CD4-positive, CD25-positive, alpha-beta regulatory T cell (primary cell): ENCODE measurements at regions not wholly inside any gene's neighbourhood (a gene's known extent, or its start where the extent isn't known, plus 50 kb on each side); places are given as distances from the start of the nearest gene placed in this dataset.

ENCODE experiments used
- ATAC-seq, 2 donors: fragments of 150-1000 bp; cut with Tn5 transposase; one replicate each; pipeline ENCODE4 v1.10.0; 2021; ENCODE audit warnings: low read depth in 2 of 2, moderate number of reproducible peaks in 2 of 2, moderate library complexity in 1 of 2
- DNase-seq, 3 donors: peaks; one replicate each; pipeline versions ENCODE4 v3.0.0 to v3.0.0-alpha.2; 2012 to 2022; ENCODE audit warnings: mixed read lengths in 1 of 3
- H3K27ac ChIP-seq: one replicate; pipeline ENCODE4 v1.7.0; 2013; ENCODE audit warnings: mild to moderate bottlenecking, low read length; ENCODE audit not compliant: insufficient read depth, poor library complexity, severe bottlenecking
- H3K27me3 ChIP-seq: one replicate; pipeline ENCODE4 v1.7.0; 2013; ENCODE audit warnings: low read length; ENCODE audit not compliant: control insufficient read depth, insufficient read depth
- H3K36me3 ChIP-seq: one replicate; pipeline ENCODE4 v1.7.0; 2013; ENCODE audit warnings: mild to moderate bottlenecking, low read length, moderate library complexity; ENCODE audit not compliant: control insufficient read depth, insufficient read depth
- H3K4me1 ChIP-seq: 2 replicates; pipeline ENCODE4 v1.7.0; 2013; ENCODE audit warnings: mild to moderate bottlenecking, low read length; ENCODE audit not compliant: insufficient read depth, control insufficient read depth, poor library complexity, severe bottlenecking
- H3K4me3 ChIP-seq: one replicate; pipeline ENCODE4 v1.7.0; 2013; ENCODE audit warnings: low read depth, mild to moderate bottlenecking, low read length, moderate library complexity
- H3K9me3 ChIP-seq, 2 experiments: 1 replicate in 1 of 2; 2 replicates in 1 of 2; pipeline ENCODE4 v1.7.0; 2013; ENCODE audit warnings: low read length in 2 of 2, mild to moderate bottlenecking in 1 of 2, moderate library complexity in 1 of 2; ENCODE audit not compliant: control insufficient read depth in 2 of 2
- H3K27ac Mint-ChIP-seq, 3 donors: one replicate each; pipeline ENCODE4 v1.8.0; 2020 to 2022; ENCODE audit warnings: mild to moderate bottlenecking in 3 of 3, mixed read lengths in 3 of 3, moderate library complexity in 2 of 3
- H3K27me3 Mint-ChIP-seq: one replicate; pipeline ENCODE4 v1.8.0; 2022; ENCODE audit warnings: mild to moderate bottlenecking, mixed read lengths
- H3K36me3 Mint-ChIP-seq: one replicate; pipeline ENCODE4 v1.8.0; 2020; ENCODE audit warnings: mixed read lengths
- H3K4me1 Mint-ChIP-seq, 4 donors: one replicate each; pipeline ENCODE4 v1.8.0; 2020 to 2022; ENCODE audit warnings: mixed read lengths in 4 of 4, mild to moderate bottlenecking in 1 of 4
- H3K4me3 Mint-ChIP-seq, 4 donors: one replicate each; pipeline ENCODE4 v1.8.0; 2020 to 2022; ENCODE audit warnings: mild to moderate bottlenecking in 4 of 4, mixed read lengths in 4 of 4, moderate library complexity in 3 of 4
- H3K9me3 Mint-ChIP-seq, 7 donors: one replicate each; pipeline ENCODE4 v1.8.0; 2020 to 2022; ENCODE audit warnings: mixed read lengths in 7 of 7, mild to moderate bottlenecking in 3 of 7, moderate library complexity in 2 of 7

DNA sequence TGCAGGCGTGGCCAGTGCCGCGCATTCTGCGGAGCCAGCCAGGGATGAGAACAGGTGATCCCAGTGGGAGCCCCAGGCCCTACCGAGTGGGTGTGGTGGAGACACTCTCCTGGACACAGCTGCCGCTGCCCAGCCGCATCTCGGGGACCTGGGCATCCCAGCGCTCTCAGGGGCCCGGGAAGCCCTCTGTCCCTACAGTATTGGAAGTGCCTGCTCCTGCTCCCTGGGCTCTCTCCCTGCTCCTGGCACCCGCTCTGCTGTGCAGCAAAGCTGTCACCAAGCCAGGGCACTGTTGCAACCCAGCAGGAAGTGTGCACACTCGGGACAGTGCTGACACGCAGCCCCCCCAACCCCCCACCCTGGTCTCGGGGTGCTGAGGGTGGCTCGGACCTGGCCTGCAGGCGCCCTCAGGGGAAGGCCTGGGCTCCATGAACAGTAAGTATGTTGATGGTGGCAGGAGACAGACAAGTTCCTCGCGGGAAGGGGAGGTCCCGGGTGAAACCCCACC lies 1177.4 kb upstream of the GBE1 start:
- Mint-ChIP-seq H3K27me3 (no peaks in the 10 kb centered on the region), H3K27ac (no peak overlapping the region), H3K36me3 (no peaks in the 10 kb centered on the region), H3K4me1 (no peaks in the 10 kb centered on the region), H3K4me3 (no peak overlapping the region), H3K9me3 (peaks cover 0 to 2% (median 0%) of the 10 kb centered on the region in 7 donors)
- Histone ChIP-seq H3K4me3 (no peak overlapping the region), H3K27me3 (no peaks in the 10 kb centered on the region), H3K36me3 (no peaks in the 10 kb centered on the region), H3K4me1 (no peaks in the 10 kb centered on the region), H3K27ac (no peak overlapping the region), H3K9me3 (peaks cover 2 to 15% of the 10 kb centered on the region in 2 experiments)
- peak in 1 of 2 donors; percentile 12 for ATAC-seq
- DNase-seq, result no peak

GRCh38 chr3:82927309-82928253 lies 1166.1 kb upstream of the GBE1 start:
- Histone ChIP-seq H3K27me3 (no peaks in the 10 kb centered on the region), H3K27ac (no peak overlapping the region), H3K4me3 (no peak overlapping the region), H3K36me3 (no peaks in the 10 kb centered on the region), H3K9me3 (no peaks in the 10 kb centered on the region), H3K4me1 (no peaks in the 10 kb centered on the region)
- Mint-ChIP-seq H3K36me3 (no peaks in the 10 kb centered on the region), H3K27me3 (no peaks in the 10 kb centered on the region), H3K9me3 (peaks cover 0 to 8% (median 5%) of the 10 kb centered on the region in 7 donors), H3K4me1 (no peaks in the 10 kb centered on the region), H3K4me3 (no peak overlapping the region), H3K27ac (peak overlapping the region in 1 of 3 donors; percentile 26)
- DNase-seq (no peak), ATAC-seq (no peak)

DNA sequence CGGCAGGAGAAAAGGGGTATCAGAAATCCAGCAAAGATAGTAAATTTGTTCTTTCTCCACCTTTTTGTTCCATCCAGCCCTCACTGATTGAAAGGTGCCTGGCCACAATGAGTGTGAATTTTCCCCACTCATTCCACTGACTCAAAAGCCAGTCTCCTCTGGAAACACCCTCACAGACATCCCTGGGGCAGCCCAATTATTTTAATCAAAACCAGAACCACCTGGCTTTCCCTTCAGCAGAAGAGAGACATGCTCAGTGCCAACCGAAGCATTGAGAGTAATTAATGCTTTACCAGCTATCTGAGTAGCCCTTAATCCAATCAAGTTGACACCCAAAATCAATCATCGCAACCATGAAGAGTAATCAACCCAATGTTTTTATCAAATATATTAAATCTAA lies 1129.6 kb upstream of the GBE1 start:
- H3K4me3 Mint-ChIP-seq, result no peak overlapping the region
- ATAC-seq, result no peak

DNA sequence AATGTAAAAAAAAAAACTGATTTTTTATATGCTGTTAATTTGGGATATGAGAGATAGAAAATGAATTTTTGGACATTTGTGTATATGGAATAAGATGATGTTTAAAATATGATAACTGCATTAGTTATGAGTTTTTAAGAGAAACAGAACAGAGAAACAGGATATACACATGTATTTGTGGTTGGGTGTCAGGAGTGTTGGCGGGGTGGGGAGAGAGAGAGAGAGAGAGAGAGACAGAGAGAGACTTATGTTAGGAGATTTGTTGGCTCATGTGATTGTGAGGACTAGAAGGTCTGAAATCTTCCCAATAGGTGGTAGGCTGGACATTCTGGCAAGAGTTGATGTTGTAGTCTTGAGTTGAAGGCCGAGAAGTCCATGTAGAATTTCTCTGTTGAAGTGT lies 1121.6 kb upstream of the GBE1 start:
- H3K9me3 ChIP-seq, result peaks cover 0 to 12% of the 10 kb centered on the region in 2 experiments
- Mint-ChIP-seq H3K4me3 (no peak overlapping the region), H3K36me3 (no peaks in the 10 kb centered on the region), H3K9me3 (peaks cover 1 to 25% (median 8%) of the 10 kb centered on the region in 7 donors), H3K4me1 (no peaks in the 10 kb centered on the region), H3K27ac (no peak overlapping the region), H3K27me3 (no peaks in the 10 kb centered on the region)
- DNase-seq (no peak), ATAC-seq (no peak)
- H3K4me3 ChIP-seq, result no peak overlapping the region
- no peaks in the 10 kb centered on the region for H3K27me3 ChIP-seq
- H3K4me1 ChIP-seq, result no peaks in the 10 kb centered on the region
- H3K36me3 ChIP-seq, result no peaks in the 10 kb centered on the region
- H3K27ac ChIP-seq, result no peak overlapping the region

More for the DNA sequence above, 1129.6 kb upstream of the GBE1 start:
- Histone ChIP-seq H3K27me3 (no peaks in the 10 kb centered on the region), H3K27ac (no peak overlapping the region), H3K4me3 (no peak overlapping the region), H3K9me3 (peaks cover 0 to 7% of the 10 kb centered on the region in 2 experiments), H3K36me3 (no peaks in the 10 kb centered on the region), H3K4me1 (no peaks in the 10 kb centered on the region)
- Mint-ChIP-seq H3K4me1 (peaks cover 0 to 4% (median 0%) of the 10 kb centered on the region in 4 donors), H3K36me3 (no peaks in the 10 kb centered on the region), H3K27ac (no peak overlapping the region), H3K27me3 (no peaks in the 10 kb centered on the region), H3K9me3 (peaks cover 2 to 31% (median 6%) of the 10 kb centered on the region in 7 donors)
- DNase-seq, result no peak

- H3K27me3 Mint-ChIP-seq, result no peaks in the 10 kb centered on the region
- H3K36me3 ChIP-seq, result no peaks in the 10 kb centered on the region
- no peak overlapping the region for H3K27ac Mint-ChIP-seq
- no peak overlapping the region for H3K27ac ChIP-seq
- H3K27me3 ChIP-seq, result no peaks in the 10 kb centered on the region
- DNase-seq (no peak), ATAC-seq (no peak)
- no peak overlapping the region for H3K4me3 Mint-ChIP-seq
- H3K9me3 Mint-ChIP-seq, result peaks cover 0 to 8% (median 3%) of the 10 kb centered on the region in 7 donors
- no peak overlapping the region for H3K4me3 ChIP-seq
- no peaks in the 10 kb centered on the region for H3K36me3 Mint-ChIP-seq
- no peaks in the 10 kb centered on the region for H3K4me1 ChIP-seq
- no peaks in the 10 kb centered on the region for H3K9me3 ChIP-seq
- H3K4me1 Mint-ChIP-seq, result no peaks in the 10 kb centered on the region
Measured at GRCh38 chr3:82875401-82875800, 1114.0 kb upstream of the GBE1 start.

DNA sequence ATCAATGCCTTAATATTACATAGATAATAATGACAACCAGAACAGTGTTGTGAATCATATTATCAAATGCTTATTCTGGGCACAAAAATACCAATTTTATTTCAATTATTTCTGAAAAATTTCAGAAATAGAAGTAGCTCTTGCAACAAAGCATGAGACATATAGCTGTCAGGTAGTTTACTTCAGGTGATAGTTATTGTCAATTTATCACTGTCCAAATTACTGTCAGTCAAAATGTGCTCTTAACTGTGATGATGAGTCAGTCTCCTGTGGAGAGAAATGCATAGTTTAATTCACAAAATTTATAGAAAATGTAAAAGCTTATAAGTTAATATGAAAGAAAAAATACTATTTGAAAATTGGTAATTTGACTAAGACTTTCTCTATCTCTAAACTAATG lies 1078.4 kb upstream of the GBE1 start:
- no peaks in the 10 kb centered on the region for H3K36me3 Mint-ChIP-seq
- H3K4me1 Mint-ChIP-seq, result no peaks in the 10 kb centered on the region

DNA sequence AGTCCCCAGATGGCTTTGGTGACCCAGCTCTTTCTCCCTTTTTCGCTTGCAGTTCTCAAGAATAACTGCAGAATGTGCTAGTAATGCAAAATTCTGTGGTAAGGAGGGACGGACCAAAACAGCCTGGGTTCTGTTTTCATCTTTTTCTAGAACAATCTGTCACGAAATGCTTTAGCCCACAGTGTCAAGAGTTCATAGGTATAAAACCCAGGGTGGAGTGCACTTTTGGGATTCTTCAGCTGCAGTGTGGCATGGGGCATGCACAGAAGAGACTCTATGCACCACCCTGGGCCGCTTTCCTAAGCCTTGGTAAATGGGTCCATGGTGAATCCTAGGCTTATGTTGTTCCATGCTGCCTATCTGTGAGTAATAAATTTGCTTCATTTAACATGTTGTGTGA lies 1072.7 kb upstream of the GBE1 start:
- Histone ChIP-seq H3K4me1 (no peaks in the 10 kb centered on the region), H3K27ac (no peak overlapping the region), H3K9me3 (peaks cover 0 to 5% of the 10 kb centered on the region in 2 experiments), H3K27me3 (no peaks in the 10 kb centered on the region), H3K36me3 (no peaks in the 10 kb centered on the region), H3K4me3 (no peak overlapping the region)
- no peak for DNase-seq
- no peaks in the 10 kb centered on the region for H3K36me3 Mint-ChIP-seq
- no peak overlapping the region for H3K4me3 Mint-ChIP-seq
- H3K27ac Mint-ChIP-seq, result no peak overlapping the region
- no peaks in the 10 kb centered on the region for H3K27me3 Mint-ChIP-seq
- ATAC-seq, result no peak
- H3K4me1 Mint-ChIP-seq, result no peaks in the 10 kb centered on the region
- H3K9me3 Mint-ChIP-seq, result peaks cover 0 to 9% (median 3%) of the 10 kb centered on the region in 7 donors

More for the DNA sequence above, 1078.4 kb upstream of the GBE1 start:
- no peak overlapping the region for H3K27ac ChIP-seq
- Mint-ChIP-seq H3K27ac (no peak overlapping the region), H3K9me3 (peaks cover 0 to 27% (median 15%) of the 10 kb centered on the region in 7 donors), H3K4me3 (no peak overlapping the region), H3K27me3 (no peaks in the 10 kb centered on the region)
- H3K4me1 ChIP-seq, result no peaks in the 10 kb centered on the region
- no peak for DNase-seq
- peaks cover 0 to 5% of the 10 kb centered on the region in 2 experiments for H3K9me3 ChIP-seq
- no peak for ATAC-seq
- H3K4me3 ChIP-seq, result no peak overlapping the region
- no peaks in the 10 kb centered on the region for H3K36me3 ChIP-seq
- no peaks in the 10 kb centered on the region for H3K27me3 ChIP-seq
